HG03060 (cell line): ENCODE measurements at regions not wholly inside any gene's neighbourhood (a gene's known extent, or its start where the extent isn't known, plus 50 kb on each side); places are given as distances from the start of the nearest gene placed in this dataset.

Experiments
- ATAC-seq: cut with Tn5 transposase; IDR thresholded peaks from one replicate; pipeline ENCODE4 v1.9.1; 2021; ENCODE audit warnings: low read depth, moderate number of reproducible peaks; ENCODE audit not compliant: unreplicated experiment

- no peak for ATAC-seq
These were observed 313.2 kb upstream of the KCNJ16 start for GRCh38 chr17:69761767-69762321.

- ATAC-seq: no peak
These were observed 312.7 kb upstream of the KCNJ16 start for GRCh38 chr17:69762359-69762758.

- no peak for ATAC-seq
These were observed 312.3 kb upstream of the KCNJ16 start for GRCh38 chr17:69762766-69763165.

DNA sequence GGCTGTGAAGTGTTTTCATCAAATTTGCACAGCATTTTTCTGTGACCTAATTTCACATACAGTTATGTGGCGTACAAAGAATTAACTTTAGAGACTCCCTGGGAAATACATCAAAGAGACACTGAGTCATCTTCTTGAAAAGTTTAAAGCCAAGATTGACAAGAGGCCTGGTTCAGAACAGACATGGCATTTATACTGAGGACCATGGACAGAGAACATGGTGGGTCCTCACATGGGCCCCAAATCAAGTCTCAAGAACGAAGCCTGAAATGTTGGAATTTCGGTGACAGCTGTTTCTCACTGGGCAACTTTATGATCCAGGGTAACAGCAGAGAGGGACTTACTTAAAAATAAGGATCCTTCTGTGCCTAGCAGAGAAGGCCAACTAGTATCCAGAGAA lies 311.5 kb upstream of the KCNJ16 start:
- no peak for ATAC-seq

GRCh38 chr17:69764146-69764545 lies 310.9 kb upstream of the KCNJ16 start:
- no peak for ATAC-seq

- no peak for ATAC-seq
These were observed 306.0 kb upstream of the KCNJ16 start for GRCh38 chr17:69769050-69769449.

DNA sequence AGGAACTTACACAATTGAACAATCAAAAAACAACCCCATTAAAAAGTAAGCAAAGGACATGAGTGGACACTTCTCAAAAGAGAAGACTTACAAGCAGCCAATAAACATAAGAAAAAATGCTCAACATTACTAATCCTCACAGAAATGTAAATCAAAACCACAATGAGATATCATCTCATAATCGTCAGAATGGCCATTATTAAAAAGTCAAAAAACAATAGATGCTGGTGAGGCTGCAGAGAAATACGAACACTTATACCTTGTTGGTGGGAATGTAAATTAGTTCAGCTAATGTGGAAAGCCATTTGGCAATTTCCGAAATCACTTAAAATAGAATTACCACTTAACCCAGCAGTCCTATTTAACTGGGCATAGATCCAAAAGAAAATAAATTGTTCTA lies 301.9 kb upstream of the KCNJ16 start:
- no peak for ATAC-seq

- no peak for ATAC-seq
These were observed 295.4 kb upstream of the KCNJ16 start for GRCh38 chr17:69779378-69780214.

DNA sequence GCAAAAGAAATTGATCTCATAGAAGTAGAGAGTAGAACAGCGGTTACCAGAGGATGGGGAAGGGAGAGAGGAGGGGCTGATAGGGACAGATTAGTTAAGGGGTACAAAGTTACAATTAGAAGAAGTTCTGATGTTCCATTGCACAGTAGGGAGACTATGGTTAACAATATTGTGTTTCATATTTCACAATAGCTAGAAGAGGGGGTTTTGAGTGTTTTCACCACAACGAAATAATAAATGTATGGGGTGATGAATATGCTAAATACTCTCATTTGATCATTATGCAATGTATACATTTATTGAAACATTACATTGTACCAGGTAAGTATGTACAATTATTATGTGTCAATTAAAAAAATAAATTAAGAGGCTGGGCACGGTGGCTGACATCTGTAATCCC lies 291.2 kb upstream of the KCNJ16 start:
- ATAC-seq: no peak

DNA sequence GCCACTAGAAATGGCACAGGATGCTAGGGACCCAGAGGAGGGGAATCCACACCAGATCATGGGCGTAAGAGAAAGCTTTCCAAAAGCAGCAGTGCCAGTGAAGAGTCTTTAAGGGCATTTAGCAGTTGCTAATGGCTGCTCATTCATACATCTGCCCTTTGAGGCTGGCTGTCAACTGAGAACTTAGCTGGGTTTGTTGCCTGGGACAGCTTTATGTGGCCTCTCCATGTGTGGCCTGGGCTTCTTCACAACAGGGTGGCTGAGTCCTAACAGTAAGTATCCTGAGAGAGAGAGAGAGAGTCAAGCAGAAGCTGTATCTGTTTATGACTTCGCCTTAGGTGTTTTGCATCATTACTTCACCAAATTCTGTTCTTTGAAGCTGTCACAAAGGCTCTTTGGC lies 286.1 kb upstream of the KCNJ16 start:
- no peak for ATAC-seq

DNA sequence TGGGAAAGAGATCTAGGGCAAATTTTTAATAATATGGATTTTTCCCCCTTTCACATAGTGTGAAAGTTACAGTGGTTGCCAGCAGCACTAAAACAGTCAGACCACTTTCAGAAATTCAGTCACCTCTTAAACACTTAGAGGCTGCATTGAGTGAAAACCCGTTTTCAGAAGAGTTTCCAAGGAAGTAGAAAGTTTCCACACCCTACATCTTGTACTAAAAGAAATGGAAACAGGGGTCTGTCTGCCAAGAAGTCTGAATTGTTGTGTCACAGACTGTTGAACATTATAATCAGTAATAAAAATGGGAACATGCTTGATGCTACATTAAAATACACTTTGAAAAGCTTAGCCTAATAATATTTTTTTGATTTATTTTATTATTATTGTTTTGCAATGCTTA lies 278.9 kb upstream of the KCNJ16 start:
- ATAC-seq: no peak

- no peak for ATAC-seq
These were observed 274.2 kb upstream of the KCNJ16 start for GRCh38 chr17:69800870-69801269.

DNA sequence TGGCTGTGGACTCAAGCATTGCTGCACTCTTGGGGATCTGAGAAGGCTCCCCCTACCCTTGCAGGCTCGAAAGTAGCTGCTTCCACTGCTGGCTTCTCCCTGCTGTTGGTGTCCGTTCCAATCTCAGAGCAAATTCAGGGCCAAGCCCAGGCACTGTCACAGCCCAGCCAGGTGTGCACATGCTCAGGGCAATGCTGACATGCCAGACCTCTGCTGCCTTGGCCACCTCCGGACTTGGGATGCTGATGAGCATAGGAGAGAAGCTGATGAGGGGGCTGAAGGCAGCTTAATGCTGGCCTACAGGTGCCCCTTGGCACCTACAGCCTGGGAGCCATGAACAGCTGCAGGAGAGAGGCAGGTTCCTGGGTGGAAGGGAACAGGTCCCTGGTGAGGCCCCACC lies 273.7 kb upstream of the KCNJ16 start:
- no peak for ATAC-seq

DNA sequence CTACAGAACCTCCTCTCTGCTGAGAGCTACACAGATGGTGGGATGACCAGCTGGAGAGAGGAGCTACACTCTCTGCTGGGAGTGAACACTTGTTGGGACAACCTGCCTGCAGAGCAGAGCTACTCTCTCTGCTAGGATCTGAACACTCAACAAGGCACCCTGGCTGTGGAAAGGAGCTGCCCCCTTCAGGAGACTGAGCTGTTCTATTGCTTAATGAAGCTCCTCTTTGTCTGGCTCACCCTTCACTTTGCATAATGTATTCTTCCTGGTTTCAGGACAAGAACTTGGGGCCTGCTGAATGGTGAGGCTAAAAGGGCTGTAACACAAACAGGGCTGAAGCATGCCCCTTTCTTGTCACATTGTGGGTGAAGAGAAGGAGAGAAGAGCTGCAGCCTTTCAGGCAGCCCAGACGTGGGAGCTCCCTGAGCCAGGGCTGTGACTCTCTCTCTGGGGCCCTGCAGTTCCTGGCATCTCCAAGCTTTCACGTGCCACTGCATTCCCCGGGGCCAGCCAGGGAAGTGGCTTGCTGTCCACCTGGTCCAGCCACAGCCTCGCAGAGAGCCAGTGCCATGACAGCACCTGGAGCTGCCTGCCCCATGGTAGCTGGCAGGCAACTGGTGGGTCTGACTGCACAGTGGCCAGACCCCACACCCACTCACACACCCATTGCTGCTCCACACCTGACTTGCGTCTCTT lies 272.8 kb upstream of the KCNJ16 start:
- ATAC-seq: no peak

- no peak for ATAC-seq
These were observed 265.7 kb upstream of the KCNJ16 start for GRCh38 chr17:69809331-69809730.

- no peak for ATAC-seq
These were observed 264.6 kb upstream of the KCNJ16 start for GRCh38 chr17:69810326-69810965.

DNA sequence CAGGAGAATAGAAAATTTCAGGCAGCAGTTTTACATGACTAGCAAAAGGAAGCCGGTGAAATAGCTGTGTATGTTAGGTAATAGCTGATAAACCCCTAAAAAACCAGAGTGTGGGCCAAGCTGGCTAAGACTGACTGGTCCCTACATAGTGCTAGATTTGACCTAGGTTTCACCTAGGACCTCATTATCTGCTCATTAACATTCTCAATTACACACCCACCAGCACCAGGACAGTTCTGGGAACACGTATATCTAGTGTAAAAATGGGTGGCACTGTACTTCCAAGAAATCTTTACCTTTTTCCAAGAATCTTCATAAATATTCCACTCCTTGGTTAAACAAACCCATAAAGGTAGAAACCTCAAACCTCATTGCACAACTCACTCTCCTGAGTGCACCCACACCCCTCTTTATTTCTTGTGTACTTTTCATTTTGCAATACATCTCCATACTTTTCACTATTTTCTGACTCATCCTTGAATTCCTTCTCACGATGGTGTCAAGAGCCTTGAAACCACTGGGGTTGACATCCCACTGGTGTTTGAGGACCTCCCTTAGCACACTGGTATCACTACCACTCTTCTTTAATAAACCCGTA lies 262.7 kb upstream of the KCNJ16 start:
- no peak for ATAC-seq

- ATAC-seq: no peak
These were observed 261.0 kb upstream of the KCNJ16 start for GRCh38 chr17:69814031-69814430.

DNA sequence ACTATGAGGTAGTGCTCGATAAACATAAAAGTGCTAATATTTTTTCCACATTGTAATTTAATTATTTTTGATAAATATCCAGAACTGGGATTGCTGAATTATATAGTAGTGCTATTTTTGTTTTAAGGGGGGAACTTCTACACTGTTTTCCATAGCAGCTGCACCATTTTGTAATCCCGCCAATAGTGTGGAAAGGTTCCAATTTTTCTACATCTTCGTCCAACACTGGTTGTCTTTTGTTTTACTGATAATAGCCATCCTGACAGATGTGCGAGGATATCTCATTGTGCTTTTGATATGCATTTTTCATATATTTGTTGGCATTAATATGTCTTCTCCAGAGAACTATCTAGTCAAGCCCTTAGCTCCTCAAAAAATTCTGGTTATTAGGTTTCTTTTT lies 259.6 kb upstream of the KCNJ16 start:
- no peak for ATAC-seq

- ATAC-seq: no peak
These were observed 256.6 kb upstream of the KCNJ16 start for GRCh38 chr17:69818467-69818866.
